PC-9 (cell line): ENCODE measurements at regions not wholly inside any gene's neighbourhood (a gene's known extent, or its start where the extent isn't known, plus 50 kb on each side); places are given as distances from the start of the nearest gene placed in this dataset.

Experiments used
- BruUV-seq: library from RNA; stranded (reverse); fragments of 400-500 nt; replicated peaks from 2 replicates; lab custom pipeline; 2021; lab: Mats Ljungman, UMichigan
- CTCF ChIA-PET: fragments of 300-600 bp; sonication (Branson Sonifier 250); formaldehyde crosslinking; loops from one replicate; lab custom pipeline; 2022; ENCODE audit warnings: antibody characterized with exemption; lab: Charles Lee
- POLR2A ChIA-PET: fragments of 300-600 bp; sonication (Branson Sonifier 250); formaldehyde crosslinking; loops from one replicate; lab custom pipeline; 2022; ENCODE audit warnings: antibody characterized with exemption; ENCODE audit not compliant: unreplicated experiment; lab: Charles Lee
- DNase-seq, 2 experiments: peaks; one replicate each; pipeline versions ENCODE4 v3.0.0 to v3.0.0-alpha.2; 2015 to 2022; ENCODE audit warnings: mixed read lengths in 1 of 2
- H2AFZ ChIP-seq: fragments of 200-600 bp; sonication (generic); 2 replicates; pipeline ENCODE4 v1.8.1; 2017; ENCODE audit warnings: antibody characterized with exemption
- H3F3A ChIP-seq: fragments of 200-600 bp; sonication (generic); 2 replicates; pipeline ENCODE4 v1.8.1; 2017; ENCODE audit warnings: antibody characterized with exemption, mild to moderate bottlenecking, low read depth; ENCODE audit not compliant: insufficient read depth
- H3K27ac ChIP-seq: fragments of 200-600 bp; sonication (generic); 2 replicates; pipeline ENCODE4 v1.6.1; 2016; ENCODE audit warnings: mixed run types
- H3K27me3 ChIP-seq: fragments of 200-600 bp; sonication (generic); 2 replicates; pipeline ENCODE4 v1.6.1; 2016; ENCODE audit warnings: low read depth, mixed run types; ENCODE audit not compliant: insufficient read depth
- H3K36me3 ChIP-seq: fragments of 200-600 bp; sonication (generic); 2 replicates; pipeline ENCODE4 v1.6.1; 2016; ENCODE audit warnings: low read depth, mixed run types
- H3K4me1 ChIP-seq: fragments of 200-600 bp; sonication (generic); replicated peaks from 2 replicates; pipeline ENCODE4 v1.6.1; 2016; ENCODE audit warnings: mixed run types; ENCODE audit not compliant: insufficient read depth
- H3K4me2 ChIP-seq: fragments of 200-600 bp; sonication (generic); 2 replicates; pipeline ENCODE4 v1.6.1; 2017; ENCODE audit warnings: mixed run types
- H3K4me3 ChIP-seq: fragments of 200-600 bp; sonication (generic); 2 replicates; pipeline ENCODE4 v1.6.1; 2016; ENCODE audit warnings: mixed run types
- H3K79me2 ChIP-seq: fragments of 200-600 bp; sonication (generic); 2 replicates; pipeline ENCODE4 v1.6.1; 2017; ENCODE audit warnings: low read depth, mixed run types
- H3K9me2 ChIP-seq: fragments of 200-600 bp; sonication (generic); 2 replicates; pipeline ENCODE4 v1.8.1; 2017; ENCODE audit warnings: mild to moderate bottlenecking; ENCODE audit not compliant: insufficient read depth
- H3K9me3 ChIP-seq: fragments of 200-600 bp; sonication (generic); 2 replicates; pipeline ENCODE4 v1.8.1; 2016; ENCODE audit warnings: low read depth; ENCODE audit not compliant: insufficient read depth
- H4K20me1 ChIP-seq: fragments of 200-600 bp; sonication (generic); 2 replicates; pipeline ENCODE4 v1.8.1; 2017; ENCODE audit not compliant: insufficient read depth
- CTCF ChIP-seq: fragments of 200-600 bp; sonication (generic); conservative IDR thresholded peaks from 2 replicates; pipeline ENCODE4 v1.6.1; 2017; ENCODE audit warnings: mixed run types, antibody characterized with exemption, mild to moderate bottlenecking, moderate library complexity
- EZH2 ChIP-seq: fragments of 200-600 bp; sonication (generic); IDR thresholded peaks from 2 replicates; pipeline ENCODE4 v1.8.0; 2017; ENCODE audit warnings: antibody characterized with exemption, low read depth
- intact Hi-C: fragments of 100-400 bp; cut with micrococcal nuclease; formaldehyde crosslinking; loops from one replicate; pipeline ENCODE4 v1.10.0; 2022; ENCODE audit not compliant: unreplicated experiment

- BruUV-seq = no TSS peak
- Histone ChIP-seq H3K27ac (no peak overlapping the region), H2AFZ (no peak overlapping the region), H3K79me2 (no peaks in the 10 kb centered on the region), H3K4me3 (no peak overlapping the region), H3K9me3 (no peaks in the 10 kb centered on the region), H3K4me2 (no peak overlapping the region), H4K20me1 (no peaks in the 10 kb centered on the region), H3K36me3 (no peaks in the 10 kb centered on the region), H3K4me1 (no peaks in the 10 kb centered on the region), H3K27me3 (peaks cover 96% of the 10 kb centered on the region), H3K9me2 (no peaks in the 10 kb centered on the region), H3F3A (no peaks in the 10 kb centered on the region)
- ChIA-PET CTCF (no interaction called here), POLR2A (no interaction called here)
- TF ChIP-seq CTCF = no peak
- no peak for DNase-seq
- intact Hi-C loops = no loop called here
These were observed 857.2 kb downstream of the TBC1D22A start for GRCh38 chr22:47619631-47620030.

GRCh38 chr22:47618180-47619010 is 855.9 kb downstream of the TBC1D22A start:
- no TSS peak for BruUV-seq
- Histone ChIP-seq H4K20me1 (no peaks in the 10 kb centered on the region), H3K9me3 (no peaks in the 10 kb centered on the region), H3K36me3 (no peaks in the 10 kb centered on the region), H3K27me3 (peaks cover 96% of the 10 kb centered on the region), H3K27ac (no peak overlapping the region), H2AFZ (no peak overlapping the region), H3K4me1 (no peaks in the 10 kb centered on the region), H3K4me3 (no peak overlapping the region), H3K4me2 (no peak overlapping the region), H3F3A (no peaks in the 10 kb centered on the region), H3K79me2 (no peaks in the 10 kb centered on the region), H3K9me2 (no peaks in the 10 kb centered on the region)
- ChIA-PET CTCF (no interaction called here), POLR2A (no interaction called here)
- TF ChIP-seq EZH2 (no peak), CTCF (no peak)
- no peak for DNase-seq
- intact Hi-C loops = no loop called here

- no peak overlapping the region for H2AFZ ChIP-seq
- TF ChIP-seq EZH2 = no peak
- TF ChIP-seq CTCF = no peak
- no peak for DNase-seq
- ChIA-PET CTCF (no interaction called here), POLR2A (no interaction called here)
- no peaks in the 10 kb centered on the region for H3K9me3 ChIP-seq
- no peaks in the 10 kb centered on the region for H3K36me3 ChIP-seq
- no peaks in the 10 kb centered on the region for H3K9me2 ChIP-seq
- H3K4me2 ChIP-seq = no peak overlapping the region
- BruUV-seq = no TSS peak
- no peak overlapping the region for H3K4me3 ChIP-seq
- H3F3A ChIP-seq = no peaks in the 10 kb centered on the region
- no peaks in the 10 kb centered on the region for H3K4me1 ChIP-seq
- peaks cover 96% of the 10 kb centered on the region for H3K27me3 ChIP-seq
- H4K20me1 ChIP-seq = no peaks in the 10 kb centered on the region
- H3K79me2 ChIP-seq = no peaks in the 10 kb centered on the region
- intact Hi-C loops = no loop called here
- no peak overlapping the region for H3K27ac ChIP-seq
These were observed 854.7 kb downstream of the TBC1D22A start for GRCh38 chr22:47617186-47617585.
